Erythroblast (primary cell): ENCODE measurements at regions not wholly inside any gene's neighbourhood (a gene's known extent, or its start where the extent isn't known, plus 50 kb on each side); places are given as distances from the start of the nearest gene placed in this dataset.

Experiments
- GATA1 ChIP-seq: IDR thresholded peaks from 2 replicates; pipeline ENCODE4 v1.6.1; 2011; ENCODE audit warnings: low read depth, mild to moderate bottlenecking, control low read depth, low read length, moderate library complexity
- POLR2A ChIP-seq: IDR thresholded peaks from 2 replicates; pipeline ENCODE4 v1.6.1; 2011; ENCODE audit warnings: mild to moderate bottlenecking, low read length

DNA sequence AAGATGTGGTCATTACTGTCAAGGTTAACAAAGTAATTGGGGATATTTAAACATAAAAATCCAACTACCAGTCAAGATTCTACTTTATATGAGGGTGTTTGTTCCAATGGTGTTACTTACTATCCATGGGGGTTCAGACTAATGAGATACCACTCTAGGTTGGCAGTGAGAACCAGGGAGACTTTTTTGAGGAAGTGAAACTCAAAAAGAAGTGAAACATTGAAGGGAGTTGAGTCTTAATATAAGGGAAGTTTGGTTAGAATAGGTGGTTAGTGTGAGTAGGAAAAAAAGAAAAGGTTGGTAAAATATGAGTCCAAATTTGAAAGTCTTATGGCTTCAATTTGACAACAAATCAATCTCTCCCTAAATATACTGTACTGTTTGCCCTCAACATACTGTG is 123.6 kb upstream of the ANK3 start:
- TF ChIP-seq POLR2A: no peak
- no peak for TF ChIP-seq GATA1
